Astrocyte of the cerebellum (primary cell): ENCODE measurements at regions not wholly inside any gene's neighbourhood (a gene's known extent, or its start where the extent isn't known, plus 50 kb on each side); places are given as distances from the start of the nearest gene placed in this dataset.

Experiments
- DNase-seq: peaks from one replicate; pipeline ENCODE4 v3.0.0-alpha.2; 2011; ENCODE audit warnings: low read depth
- H3K4me3 ChIP-seq: 2 replicates; pipeline ENCODE4 v1.5.1; 2011; ENCODE audit warnings: mild to moderate bottlenecking, low read depth, low read length, moderate library complexity
- in situ Hi-C: cut with HindIII; loops from 2 replicates; pipeline ENCODE4 v1.10.0; 2017; ENCODE audit warnings: low sequenced_read_pairs
- TF ChIP-seq, protein P1 (sequence below): IDR thresholded peaks from 2 replicates; pipeline ENCODE4 v1.5.1; 2012; ENCODE audit warnings: low read length, low read depth, moderate library complexity, mild to moderate bottlenecking; ENCODE audit errors: missing control alignments

GRCh38 chr13:111557921-111558699 is 237.7 kb downstream of the TEX29 start:
- TF ChIP-seq, protein P1, sequence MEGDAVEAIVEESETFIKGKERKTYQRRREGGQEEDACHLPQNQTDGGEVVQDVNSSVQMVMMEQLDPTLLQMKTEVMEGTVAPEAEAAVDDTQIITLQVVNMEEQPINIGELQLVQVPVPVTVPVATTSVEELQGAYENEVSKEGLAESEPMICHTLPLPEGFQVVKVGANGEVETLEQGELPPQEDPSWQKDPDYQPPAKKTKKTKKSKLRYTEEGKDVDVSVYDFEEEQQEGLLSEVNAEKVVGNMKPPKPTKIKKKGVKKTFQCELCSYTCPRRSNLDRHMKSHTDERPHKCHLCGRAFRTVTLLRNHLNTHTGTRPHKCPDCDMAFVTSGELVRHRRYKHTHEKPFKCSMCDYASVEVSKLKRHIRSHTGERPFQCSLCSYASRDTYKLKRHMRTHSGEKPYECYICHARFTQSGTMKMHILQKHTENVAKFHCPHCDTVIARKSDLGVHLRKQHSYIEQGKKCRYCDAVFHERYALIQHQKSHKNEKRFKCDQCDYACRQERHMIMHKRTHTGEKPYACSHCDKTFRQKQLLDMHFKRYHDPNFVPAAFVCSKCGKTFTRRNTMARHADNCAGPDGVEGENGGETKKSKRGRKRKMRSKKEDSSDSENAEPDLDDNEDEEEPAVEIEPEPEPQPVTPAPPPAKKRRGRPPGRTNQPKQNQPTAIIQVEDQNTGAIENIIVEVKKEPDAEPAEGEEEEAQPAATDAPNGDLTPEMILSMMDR, result no peak
- no peak overlapping the region for H3K4me3 ChIP-seq
- in situ Hi-C loops, result no loop called here
- no peak for DNase-seq

- no peak for DNase-seq
- no peak overlapping the region for H3K4me3 ChIP-seq
- in situ Hi-C loops, result no loop called here
Observed at GRCh38 chr13:111558700-111559088, 238.3 kb downstream of the TEX29 start.

GRCh38 chr13:111559612-111560403 is 239.4 kb downstream of the TEX29 start:
- no peak overlapping the region for H3K4me3 ChIP-seq
- in situ Hi-C loops, result no loop called here
- TF ChIP-seq, protein P1, result no peak
- no peak for DNase-seq

More at GRCh38 chr13:111558700-111559088, 238.3 kb downstream of the TEX29 start:
- TF ChIP-seq, protein P1, result no peak

DNA sequence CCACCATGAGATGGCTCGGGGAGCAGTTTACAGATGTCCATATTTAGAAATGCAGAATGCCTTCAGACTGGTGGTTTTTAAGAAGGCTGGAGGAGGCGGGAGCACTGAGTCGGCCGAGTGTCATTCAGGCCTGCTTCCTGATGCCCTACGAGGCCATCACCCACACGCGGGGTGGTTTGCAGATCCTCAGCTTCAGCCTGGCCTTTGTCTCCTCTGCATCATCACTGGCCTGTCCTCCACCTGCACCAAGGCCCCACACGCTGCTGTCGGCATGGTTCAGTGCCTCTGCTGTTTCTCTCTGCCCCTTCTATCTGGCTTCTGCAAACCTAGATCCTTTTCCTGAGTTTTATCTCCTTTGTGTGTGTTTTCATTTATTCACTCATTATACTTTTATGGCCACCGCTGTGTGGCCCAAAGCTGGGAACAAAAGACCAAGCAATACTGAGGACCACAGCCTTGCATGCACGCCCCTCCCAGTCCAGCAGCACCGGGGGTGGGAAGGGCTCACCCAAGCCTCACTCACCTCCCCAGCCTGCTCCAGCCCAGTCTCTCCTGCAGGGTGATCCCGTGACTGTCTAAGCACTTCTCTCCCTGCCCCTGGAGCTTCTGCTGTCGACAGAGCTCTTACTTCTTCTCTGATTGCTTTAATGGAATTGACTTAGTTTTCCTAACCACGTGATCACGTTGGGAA is 240.8 kb downstream of the TEX29 start:
- TF ChIP-seq, protein P1, result no peak

GRCh38 chr13:111562716-111563115 is 242.3 kb downstream of the TEX29 start:
- in situ Hi-C loops, result no loop called here
- TF ChIP-seq, protein P1, result no peak
- no peak overlapping the region for H3K4me3 ChIP-seq

More for the DNA sequence above, 240.8 kb downstream of the TEX29 start:
- in situ Hi-C loops, result no loop called here
- DNase-seq, result no peak
- H3K4me3 ChIP-seq, result no peak overlapping the region

DNA sequence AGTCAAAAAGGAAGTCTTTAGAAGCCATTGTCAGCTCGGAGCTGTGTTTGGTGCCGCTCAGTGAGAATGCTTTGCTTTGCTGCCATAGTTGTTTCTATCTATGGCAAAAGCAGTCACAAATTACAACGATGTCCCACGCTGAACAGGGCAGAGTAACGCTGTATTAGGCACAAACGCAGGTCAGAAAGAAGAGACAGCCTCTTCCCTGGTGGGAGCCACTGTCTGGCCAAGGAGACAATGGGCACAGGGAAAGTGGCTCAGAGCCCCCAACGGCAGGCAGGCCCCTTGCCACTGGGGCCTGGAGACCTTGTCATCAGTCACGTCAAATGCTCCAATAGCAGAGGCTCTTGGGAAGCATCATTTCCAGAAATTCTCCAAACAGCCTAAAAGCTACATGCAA is 244.2 kb downstream of the TEX29 start:
- DNase-seq, result no peak
- TF ChIP-seq, protein P1, result no peak
- H3K4me3 ChIP-seq, result no peak overlapping the region
- in situ Hi-C loops, result no loop called here

More at GRCh38 chr13:111562716-111563115, 242.3 kb downstream of the TEX29 start:
- DNase-seq, result no peak
